H1 (cell line): ENCODE measurements at regions not wholly inside any gene's neighbourhood (a gene's known extent, or its start where the extent isn't known, plus 50 kb on each side); places are given as distances from the start of the nearest gene placed in this dataset.

Source experiments
- BACH1 ChIP-seq: IDR thresholded peaks from 2 replicates; pipeline ENCODE4 v1.6.1; 2012; ENCODE audit warnings: low read length, improper control_type of control experiment
- FOSL1 ChIP-seq: IDR thresholded peaks from 2 replicates; pipeline ENCODE4 v1.6.1; 2011; ENCODE audit warnings: mild to moderate bottlenecking, low read depth, low read length, moderate library complexity; ENCODE audit not compliant: insufficient read depth
- RXRA ChIP-seq: IDR thresholded peaks from 2 replicates; pipeline ENCODE4 v1.6.1; 2011; ENCODE audit warnings: low read depth, mild to moderate bottlenecking, low read length, moderate library complexity; ENCODE audit not compliant: insufficient read depth
- SP1 ChIP-seq: IDR thresholded peaks from 2 replicates; pipeline ENCODE4 v1.6.1; 2011; ENCODE audit warnings: low read depth, low read length

DNA sequence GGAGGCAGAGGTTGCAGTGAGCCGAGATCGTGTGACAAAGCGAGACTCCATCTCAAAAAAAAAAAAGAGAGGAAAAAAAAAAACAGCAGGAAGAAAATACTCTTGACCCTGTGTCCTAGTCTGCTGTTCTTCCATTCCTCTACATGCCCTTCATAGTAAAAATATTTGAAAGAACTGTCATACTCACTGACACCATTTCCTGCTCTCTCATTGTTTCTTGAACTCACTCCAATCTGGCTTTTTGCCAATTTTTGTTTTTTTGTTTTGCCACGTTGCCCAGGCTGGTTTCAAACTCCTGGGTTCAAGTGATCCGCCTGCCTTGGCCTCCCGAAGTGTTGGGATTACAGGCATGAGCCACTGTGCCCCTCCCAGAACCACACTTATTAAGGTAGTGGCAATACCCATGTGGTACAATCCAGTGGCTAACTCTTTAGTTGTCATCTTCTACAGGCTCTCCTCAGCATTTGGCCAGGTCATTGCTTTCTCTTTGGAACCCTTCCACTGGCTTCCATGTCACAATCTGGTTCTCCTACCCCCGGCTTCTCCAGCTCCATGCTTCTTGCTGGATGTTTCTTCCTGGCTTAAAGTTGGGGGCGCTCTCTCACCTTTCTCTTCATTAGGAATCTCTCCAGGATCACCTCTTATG is 238.2 kb upstream of the C2CD4B start (continued):
- TF ChIP-seq RXRA, result no peak
- TF ChIP-seq FOSL1, result no peak
- no peak for TF ChIP-seq SP1
- no peak for TF ChIP-seq BACH1
- TF ChIP-seq, all 59 proteins: peak for 2
